ENCODE measurements at regions not wholly inside any gene's neighbourhood (a gene's known extent, or its start where the extent isn't known, plus 50 kb on each side); places are given as distances from the start of the nearest gene placed in this dataset.

DNA sequence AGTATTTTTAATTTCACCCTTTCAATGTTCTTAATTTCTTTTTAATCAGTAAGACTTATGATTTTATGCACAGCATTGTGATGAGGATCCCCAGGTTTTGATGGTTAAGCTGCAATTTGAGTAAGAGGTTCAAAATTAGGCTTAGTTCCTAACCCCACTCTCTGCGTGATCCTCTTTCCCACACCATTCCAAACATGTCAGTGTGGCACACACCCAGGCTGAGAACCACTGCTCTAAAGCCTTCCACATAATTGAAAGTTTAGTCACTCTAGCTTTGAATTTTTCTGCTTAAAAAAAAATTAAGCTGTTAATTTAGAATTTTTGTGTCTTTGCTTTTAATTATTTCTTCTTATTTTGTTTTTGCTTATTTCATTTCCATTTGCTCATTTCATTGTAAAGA, 68.8 kb upstream of the SLC7A11 start:
- TF ChIP-seq, protein P1, sequence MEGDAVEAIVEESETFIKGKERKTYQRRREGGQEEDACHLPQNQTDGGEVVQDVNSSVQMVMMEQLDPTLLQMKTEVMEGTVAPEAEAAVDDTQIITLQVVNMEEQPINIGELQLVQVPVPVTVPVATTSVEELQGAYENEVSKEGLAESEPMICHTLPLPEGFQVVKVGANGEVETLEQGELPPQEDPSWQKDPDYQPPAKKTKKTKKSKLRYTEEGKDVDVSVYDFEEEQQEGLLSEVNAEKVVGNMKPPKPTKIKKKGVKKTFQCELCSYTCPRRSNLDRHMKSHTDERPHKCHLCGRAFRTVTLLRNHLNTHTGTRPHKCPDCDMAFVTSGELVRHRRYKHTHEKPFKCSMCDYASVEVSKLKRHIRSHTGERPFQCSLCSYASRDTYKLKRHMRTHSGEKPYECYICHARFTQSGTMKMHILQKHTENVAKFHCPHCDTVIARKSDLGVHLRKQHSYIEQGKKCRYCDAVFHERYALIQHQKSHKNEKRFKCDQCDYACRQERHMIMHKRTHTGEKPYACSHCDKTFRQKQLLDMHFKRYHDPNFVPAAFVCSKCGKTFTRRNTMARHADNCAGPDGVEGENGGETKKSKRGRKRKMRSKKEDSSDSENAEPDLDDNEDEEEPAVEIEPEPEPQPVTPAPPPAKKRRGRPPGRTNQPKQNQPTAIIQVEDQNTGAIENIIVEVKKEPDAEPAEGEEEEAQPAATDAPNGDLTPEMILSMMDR (IDR thresholded peaks at IDR 0.05 in 8 of 11, conservative IDR thresholded peaks at IDR 0.05 in 3 of 11), result no peak
- TF ChIP-seq POLR2A (IDR thresholded peaks at IDR 0.05), result no peak
